GM12874 (cell line): ENCODE measurements at regions not wholly inside any gene's neighbourhood (a gene's known extent, or its start where the extent isn't known, plus 50 kb on each side); places are given as distances from the start of the nearest gene placed in this dataset.

Experiments
- CTCF ChIP-seq: IDR thresholded peaks from 2 replicates; pipeline ENCODE4 v1.5.1; 2011; ENCODE audit warnings: low read depth, mild to moderate bottlenecking, control low read depth, low read length, moderate library complexity; ENCODE audit not compliant: insufficient read depth

DNA sequence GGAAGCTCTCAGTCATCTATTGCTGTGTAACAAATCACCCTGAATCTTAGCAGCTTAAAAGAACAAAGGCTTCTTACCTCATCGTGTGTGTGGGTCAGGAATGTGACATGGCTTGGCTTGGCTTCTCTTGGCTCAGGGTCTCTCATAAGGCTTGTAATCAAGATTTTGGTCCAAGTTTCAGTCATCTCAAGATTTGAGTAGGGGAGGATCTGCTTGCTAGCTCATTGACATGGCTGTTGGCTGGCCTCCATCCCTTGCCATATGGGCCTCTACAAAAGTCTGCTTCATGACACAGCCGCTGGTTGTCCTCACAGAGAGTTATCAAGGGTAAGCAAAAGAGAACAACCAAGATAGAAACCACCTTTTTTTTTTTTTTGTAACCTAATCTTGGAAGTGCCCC is 207.7 kb downstream of the PTPRC start:
- TF ChIP-seq CTCF: no peak

- TF ChIP-seq CTCF: no peak
Observed at GRCh38 chr1:198848206-198848605, 209.4 kb downstream of the PTPRC start.

DNA sequence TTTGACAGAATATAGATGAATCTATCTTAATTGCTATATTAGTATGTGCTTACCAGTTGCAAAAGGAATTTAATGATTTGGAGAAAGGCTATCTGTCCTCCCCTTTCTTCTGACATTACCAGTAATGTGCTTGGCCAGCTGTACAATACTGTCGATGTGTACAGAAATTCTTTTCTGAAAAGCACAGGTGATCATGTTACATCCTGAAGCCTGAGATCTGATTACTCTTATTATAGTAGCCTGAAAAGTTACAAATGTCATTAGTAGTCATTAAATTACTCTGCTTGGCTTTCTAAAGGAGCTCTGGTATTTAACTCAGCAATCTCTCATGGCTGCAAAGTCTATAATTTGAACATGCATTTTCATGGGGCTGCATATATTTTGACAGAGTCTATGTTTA is 209.8 kb downstream of the PTPRC start:
- TF ChIP-seq CTCF: no peak

- TF ChIP-seq CTCF: no peak
Observed at GRCh38 chr1:198849093-198849492, 210.3 kb downstream of the PTPRC start.

- TF ChIP-seq CTCF: no peak
Observed at GRCh38 chr1:198850196-198850595, 211.4 kb downstream of the PTPRC start.

DNA sequence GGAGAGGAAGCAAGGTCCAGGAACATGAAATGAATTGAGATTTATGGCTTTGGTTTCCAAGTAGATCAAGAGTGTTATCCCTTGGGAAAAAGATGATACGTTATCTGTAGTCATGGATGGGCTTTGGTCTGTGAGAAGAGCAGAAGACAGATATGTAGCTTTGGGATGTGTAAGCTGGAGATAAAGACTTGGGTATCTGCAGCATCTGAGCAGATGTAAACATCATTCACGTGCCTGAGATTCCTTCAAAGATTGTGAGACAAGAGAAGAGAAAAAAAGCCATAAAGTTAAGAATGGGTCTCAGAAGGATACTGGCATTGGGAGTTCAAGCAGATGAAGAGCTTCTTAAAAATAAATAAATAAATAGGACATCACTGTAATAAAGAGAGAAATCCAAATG is 217.8 kb downstream of the PTPRC start:
- no peak for TF ChIP-seq CTCF

DNA sequence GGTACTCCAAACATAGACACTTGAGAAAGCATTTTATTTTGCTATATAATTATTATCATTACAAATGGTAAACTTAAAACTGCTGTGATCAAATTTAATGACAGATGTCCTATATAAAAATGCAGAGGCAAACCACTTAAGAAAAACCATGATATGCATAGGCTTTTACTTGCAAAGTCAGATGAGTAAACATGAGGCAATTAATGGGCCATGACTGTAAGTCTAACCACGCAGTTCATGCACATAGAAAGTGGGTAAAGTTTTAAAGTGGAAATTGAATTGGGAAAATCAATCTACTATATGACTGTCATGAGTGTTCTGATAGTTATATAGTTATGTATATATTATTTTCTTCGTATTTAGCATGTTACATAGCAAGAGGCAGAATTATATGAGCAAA is 219.2 kb downstream of the PTPRC start:
- no peak for TF ChIP-seq CTCF

GRCh38 chr1:198860371-198860770 is 221.5 kb downstream of the PTPRC start:
- no peak for TF ChIP-seq CTCF
